GM23248 (cell line): ENCODE measurements at regions not wholly inside any gene's neighbourhood (a gene's known extent, or its start where the extent isn't known, plus 50 kb on each side); places are given as distances from the start of the nearest gene placed in this dataset.

Experiments used
- EZH2 ChIP-seq: fragments of 200-600 bp; sonication (generic); IDR thresholded peaks from 2 replicates; pipeline ENCODE4 v1.6.1; 2018; ENCODE audit warnings: antibody characterized with exemption, mild to moderate bottlenecking; ENCODE audit not compliant: insufficient read depth, poor library complexity, severe bottlenecking
- EZH2phosphoT487 ChIP-seq: fragments of 200-600 bp; sonication (generic); IDR thresholded peaks from 2 replicates; pipeline ENCODE4 v1.6.1; 2018; ENCODE audit warnings: antibody characterized with exemption, moderate library complexity, mild to moderate bottlenecking, low read depth; ENCODE audit not compliant: insufficient read depth

- TF ChIP-seq EZH2phosphoT487 = no peak
- no peak for TF ChIP-seq EZH2
Observed at GRCh38 chr3:111323019-111323418, 219.0 kb upstream of the CD96 start.
